WTC11 (cell line): ENCODE measurements at regions not wholly inside any gene's neighbourhood (a gene's known extent, or its start where the extent isn't known, plus 50 kb on each side); places are given as distances from the start of the nearest gene placed in this dataset.

Experiments
- ATAC-seq: fragments of 200-7000 bp; cut with Tn5 transposase; 2 replicates; pipeline ENCODE4 v1.10.0; 2021; ENCODE audit warnings: mild to moderate bottlenecking, moderate library complexity
- CTCF ChIA-PET: fragments of 300-600 bp; sonication (Branson Sonifier 250); formaldehyde crosslinking; loops from one replicate; lab custom pipeline; 2021; ENCODE audit warnings: antibody characterized with exemption; lab: Charles Lee
- POLR2A ChIA-PET: fragments of 350-600 bp; sonication (Branson Sonifier 250); formaldehyde crosslinking; loops from one replicate; lab custom pipeline; 2021; ENCODE audit warnings: antibody characterized with exemption; lab: Charles Lee
- DNase-seq: peaks from one replicate; pipeline ENCODE4 v3.0.0; 2021; ENCODE audit warnings: low spot score
- H3K27ac Mint-ChIP-seq: 2 replicates; pipeline ENCODE4 v1.8.0; 2021; ENCODE audit warnings: mixed read lengths
- H3K27me3 Mint-ChIP-seq: 2 replicates; pipeline ENCODE4 v1.8.0; 2021; ENCODE audit warnings: low read depth, mild to moderate bottlenecking, moderate library complexity, mixed read lengths
- H3K36me3 Mint-ChIP-seq: 2 replicates; pipeline ENCODE4 v1.8.0; 2021; ENCODE audit warnings: mixed read lengths
- H3K4me1 Mint-ChIP-seq: 2 replicates; pipeline ENCODE4 v1.8.0; 2022; ENCODE audit warnings: mixed read lengths
- H3K4me3 Mint-ChIP-seq: 2 replicates; pipeline ENCODE4 v1.8.0; 2021; ENCODE audit warnings: mild to moderate bottlenecking, moderate library complexity, mixed read lengths
- H3K9me3 Mint-ChIP-seq: 2 replicates; pipeline ENCODE4 v1.8.0; 2021; ENCODE audit warnings: mixed read lengths
- ATF1 ChIP-seq: sonication (generic); formaldehyde crosslinking; IDR thresholded peaks from 2 replicates; pipeline ENCODE4 v1.8.1; 2023; ENCODE audit warnings: mild to moderate bottlenecking, moderate library complexity, missing genetic modification reagents
- ESRRA ChIP-seq: sonication (generic); formaldehyde crosslinking; IDR thresholded peaks from 2 replicates; pipeline ENCODE4 v1.8.1; 2022; ENCODE audit warnings: mild to moderate bottlenecking, missing genetic modification reagents, borderline replicate concordance
- ETV6 ChIP-seq: sonication (generic); formaldehyde crosslinking; IDR thresholded peaks from 2 replicates; pipeline ENCODE4 v1.8.1; 2022; ENCODE audit warnings: mild to moderate bottlenecking, missing genetic modification reagents
- HMGXB4 ChIP-seq: sonication (generic); formaldehyde crosslinking; IDR thresholded peaks from 2 replicates; pipeline ENCODE4 v1.8.1; 2023; ENCODE audit warnings: mild to moderate bottlenecking, moderate library complexity, missing genetic modification reagents
- JAZF1 ChIP-seq: fragments of 250-450 bp; sonication (Bioruptor Pico); IDR thresholded peaks from 2 replicates; pipeline ENCODE4 v1.9.0; 2021; ENCODE audit warnings: moderate library complexity, mild to moderate bottlenecking, inconsistent platforms
- MAX ChIP-seq: sonication (generic); formaldehyde crosslinking; IDR thresholded peaks from 2 replicates; pipeline ENCODE4 v1.8.0; 2022; ENCODE audit warnings: mild to moderate bottlenecking, missing genetic modification reagents
- MXD4 ChIP-seq: fragments of 250-450 bp; sonication (Bioruptor Pico); IDR thresholded peaks from 2 replicates; pipeline ENCODE4 v1.8.0; 2021; ENCODE audit warnings: mild to moderate bottlenecking, moderate library complexity, borderline replicate concordance
- NFATC4 ChIP-seq: fragments of 250-450 bp; sonication (Bioruptor Pico); IDR thresholded peaks from 2 replicates; pipeline ENCODE4 v1.9.0; 2021; ENCODE audit warnings: mild to moderate bottlenecking
- PREB ChIP-seq: sonication (generic); formaldehyde crosslinking; IDR thresholded peaks from 2 replicates; pipeline ENCODE4 v1.8.1; 2022; ENCODE audit warnings: mild to moderate bottlenecking, missing genetic modification reagents, moderate library complexity, borderline replicate concordance
- RELA ChIP-seq: sonication (generic); formaldehyde crosslinking; IDR thresholded peaks from 2 replicates; pipeline ENCODE4 v1.8.1; 2022; ENCODE audit warnings: missing genetic modification reagents, mild to moderate bottlenecking, borderline replicate concordance
- RORB ChIP-seq: fragments of 250-450 bp; sonication (Bioruptor Pico); IDR thresholded peaks from 2 replicates; pipeline ENCODE4 v1.9.0; 2021; ENCODE audit warnings: mild to moderate bottlenecking
- SMAD4 ChIP-seq: sonication (generic); formaldehyde crosslinking; IDR thresholded peaks from 2 replicates; pipeline ENCODE4 v1.8.0; 2022; ENCODE audit warnings: mild to moderate bottlenecking, missing genetic modification reagents
- USF1 ChIP-seq: sonication (generic); formaldehyde crosslinking; IDR thresholded peaks from 2 replicates; pipeline ENCODE4 v1.8.0; 2022; ENCODE audit warnings: mild to moderate bottlenecking, missing genetic modification reagents
- ZNF232 ChIP-seq: sonication (generic); formaldehyde crosslinking; IDR thresholded peaks from 2 replicates; pipeline ENCODE4 v1.8.0; 2022; ENCODE audit warnings: mild to moderate bottlenecking, missing genetic modification reagents
- ZNF281 ChIP-seq: sonication (generic); formaldehyde crosslinking; IDR thresholded peaks from 2 replicates; pipeline ENCODE4 v1.8.0; 2023; ENCODE audit warnings: mild to moderate bottlenecking, missing genetic modification reagents
- ZSCAN18 ChIP-seq: fragments of 250-450 bp; sonication (Bioruptor Pico); IDR thresholded peaks from 2 replicates; pipeline ENCODE4 v2.1.2; 2022; ENCODE audit warnings: mild to moderate bottlenecking, moderate library complexity

- Mint-ChIP-seq H3K9me3 (no peaks in the 10 kb centered on the region), H3K27me3 (peaks cover 11% of the 10 kb centered on the region)
- CTCF ChIA-PET, result no interaction called here
- DNase-seq (no peak), ATAC-seq (no peak)
- TF ChIP-seq MAX (no peak), ZSCAN18 (CRISPR knock-in tag) (no peak), PREB (no peak), RELA (CRISPR knock-in tag) (no peak)
- TF ChIP-seq, all 79 proteins: peak for 0
- POLR2A ChIA-PET, result no interaction called here
- Mint-ChIP-seq H3K4me1 (peaks cover 13% of the 10 kb centered on the region), H3K4me3 (no peak overlapping the region), H3K27ac (no peak overlapping the region), H3K36me3 (no peaks in the 10 kb centered on the region)
These were observed 61.5 kb downstream of the HES1 start for GRCh38 chr3:194197396-194197960.

- TF ChIP-seq ZNF281 (CRISPR knock-in tag) (no peak), RORB (CRISPR knock-in tag) (no peak), NFATC4 (CRISPR knock-in tag) (no peak), ZNF232 (CRISPR knock-in tag) (no peak), HMGXB4 (CRISPR knock-in tag) (no peak), ATF1 (CRISPR knock-in tag) (no peak), MXD4 (no peak), ESRRA (CRISPR knock-in tag) (no peak), SMAD4 (CRISPR knock-in tag) (no peak), USF1 (CRISPR knock-in tag) (no peak), JAZF1 (CRISPR knock-in tag) (no peak), ETV6 (CRISPR knock-in tag) (no peak)
- TF ChIP-seq, all 79 proteins: peak for 0
- no peak overlapping the region for H3K4me3 Mint-ChIP-seq
- DNase-seq (no peak), ATAC-seq (no peak)
- H3K4me1 Mint-ChIP-seq, result peaks cover 13% of the 10 kb centered on the region
- H3K36me3 Mint-ChIP-seq, result no peaks in the 10 kb centered on the region
- no peak overlapping the region for H3K27ac Mint-ChIP-seq
- ChIA-PET POLR2A (no interaction called here), CTCF (no interaction called here)
- peaks cover 17% of the 10 kb centered on the region for H3K27me3 Mint-ChIP-seq
- no peaks in the 10 kb centered on the region for H3K9me3 Mint-ChIP-seq
These were observed 62.2 kb downstream of the HES1 start for GRCh38 chr3:194197981-194198695.
